GM19452 (cell line): ENCODE measurements at regions not wholly inside any gene's neighbourhood (a gene's known extent, or its start where the extent isn't known, plus 50 kb on each side); places are given as distances from the start of the nearest gene placed in this dataset.
"Not testable (repeated sequence)": the region's sequence is repeated elsewhere in the genome, so short reads cannot be mapped to it uniquely, and the experiment has no call there.

Experiments
- ATAC-seq: cut with Tn5 transposase; IDR thresholded peaks from one replicate; pipeline ENCODE4 v1.9.1; 2021; ENCODE audit not compliant: unreplicated experiment

DNA sequence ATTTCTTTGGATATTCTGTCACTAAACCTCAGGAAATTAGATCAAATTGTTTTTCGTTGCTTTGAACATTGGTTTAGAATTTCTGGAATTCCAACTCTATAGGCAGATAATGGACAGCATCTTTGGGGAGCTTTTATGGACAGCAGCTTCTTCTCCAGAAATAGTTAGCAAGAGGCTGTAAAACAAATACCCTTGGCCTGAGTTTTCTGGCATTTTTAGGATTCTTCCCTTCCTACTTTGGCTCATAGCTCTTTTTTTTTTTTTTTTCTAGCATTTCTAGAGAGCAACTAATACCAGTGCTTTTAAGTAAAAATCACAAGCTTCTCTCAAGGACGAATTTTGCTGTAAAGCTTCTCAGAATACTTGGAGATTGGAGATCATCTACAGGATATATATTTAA, 169.8 kb upstream of the SPRY2 start:
- ATAC-seq, result no peak

- ATAC-seq, result no peak
Measured at GRCh38 chr13:80509264-80509663, 168.3 kb upstream of the SPRY2 start.

DNA sequence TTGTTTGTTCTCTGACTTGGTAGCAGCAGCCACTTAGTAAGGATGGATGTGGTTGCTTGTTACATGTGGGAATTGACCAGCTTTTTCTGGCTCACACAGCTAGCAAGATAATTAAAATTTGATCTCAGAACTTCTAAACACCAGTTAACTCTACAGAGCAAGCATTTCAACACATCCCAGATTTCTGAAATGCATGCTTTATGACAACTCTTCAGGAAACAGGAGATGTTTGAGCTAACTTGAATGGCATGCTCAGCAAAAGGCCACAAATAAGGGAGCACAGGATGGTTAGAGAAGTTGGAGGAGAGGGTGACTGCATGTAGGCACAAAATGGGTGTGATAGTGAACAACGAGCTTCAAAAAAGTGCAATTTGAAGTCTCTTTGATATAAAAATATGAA, 167.1 kb upstream of the SPRY2 start:
- no peak for ATAC-seq

GRCh38 chr13:80504453-80504852, 163.5 kb upstream of the SPRY2 start:
- no peak for ATAC-seq

- ATAC-seq, result no peak
Measured at GRCh38 chr13:80502359-80502758, 161.4 kb upstream of the SPRY2 start.

DNA sequence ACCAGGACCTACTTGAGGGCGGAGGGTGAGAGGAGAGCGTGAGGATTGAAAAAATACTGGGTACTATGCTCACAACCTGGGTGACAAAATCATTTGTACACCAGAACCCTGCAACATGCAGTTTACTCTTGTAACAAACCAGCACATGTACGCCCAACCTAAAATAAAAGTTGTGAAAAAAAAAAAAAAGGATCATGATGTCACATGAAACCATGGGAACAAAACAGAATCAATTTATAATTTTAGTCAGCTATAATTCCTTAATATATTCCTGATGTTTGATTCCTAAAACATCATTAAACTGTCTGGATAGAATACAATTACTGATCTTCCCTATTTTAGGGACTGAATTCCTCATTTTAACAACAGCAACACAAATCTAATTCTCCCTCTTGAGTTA, 160.6 kb upstream of the SPRY2 start:
- ATAC-seq, result no peak

DNA sequence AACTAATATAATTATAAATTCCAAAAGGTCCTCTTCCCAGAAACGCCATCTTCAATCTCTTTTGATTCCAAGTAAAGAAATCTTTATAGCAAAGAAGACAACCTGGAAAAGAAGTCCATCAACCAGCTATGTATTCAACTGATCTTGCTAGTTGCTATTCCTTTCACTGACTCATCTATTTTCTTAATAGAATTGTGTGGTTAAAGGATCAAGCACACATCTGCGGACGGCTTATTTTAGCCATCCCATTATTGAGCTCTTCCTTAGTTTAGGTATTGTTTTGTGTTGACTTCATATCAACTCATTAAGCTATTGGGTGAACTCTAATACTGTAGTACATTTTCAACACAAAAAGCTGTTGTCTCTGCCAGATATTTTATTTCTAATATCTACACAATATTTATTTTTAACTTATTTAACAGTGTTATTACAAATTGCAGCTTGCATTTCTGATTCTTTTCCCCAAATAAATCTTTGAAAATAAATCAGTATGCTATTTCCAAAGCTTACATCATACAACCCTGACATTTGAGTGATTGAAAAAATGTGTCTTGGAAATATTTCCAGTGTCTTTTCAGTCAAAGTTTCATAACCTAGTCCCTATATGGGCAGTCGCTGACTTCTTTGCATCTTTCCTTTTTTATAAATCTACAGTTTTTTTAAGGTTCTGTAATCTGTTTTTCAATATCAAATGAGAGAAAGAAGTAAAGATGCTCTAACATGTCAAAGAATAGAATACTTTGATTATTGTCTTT, 158.8 kb upstream of the SPRY2 start:
- no peak for ATAC-seq

DNA sequence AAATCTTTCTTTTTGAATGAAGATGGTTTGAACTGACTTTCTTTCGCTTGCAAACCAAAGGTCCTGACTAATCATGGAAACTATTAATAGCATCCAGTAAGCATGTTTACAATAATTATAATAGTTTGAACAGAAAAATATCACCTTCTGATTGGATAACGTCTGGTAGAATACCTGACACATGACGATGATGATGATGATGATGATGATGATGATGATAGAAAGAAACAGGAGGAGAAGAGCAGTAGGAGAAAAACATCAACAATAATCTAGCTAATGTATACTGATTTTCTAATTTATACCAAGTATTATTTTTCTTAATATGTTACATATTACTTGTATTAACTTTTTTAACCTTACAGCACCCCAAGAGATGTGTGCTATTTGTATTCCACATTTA, 157.5 kb upstream of the SPRY2 start:
- ATAC-seq, result no peak

DNA sequence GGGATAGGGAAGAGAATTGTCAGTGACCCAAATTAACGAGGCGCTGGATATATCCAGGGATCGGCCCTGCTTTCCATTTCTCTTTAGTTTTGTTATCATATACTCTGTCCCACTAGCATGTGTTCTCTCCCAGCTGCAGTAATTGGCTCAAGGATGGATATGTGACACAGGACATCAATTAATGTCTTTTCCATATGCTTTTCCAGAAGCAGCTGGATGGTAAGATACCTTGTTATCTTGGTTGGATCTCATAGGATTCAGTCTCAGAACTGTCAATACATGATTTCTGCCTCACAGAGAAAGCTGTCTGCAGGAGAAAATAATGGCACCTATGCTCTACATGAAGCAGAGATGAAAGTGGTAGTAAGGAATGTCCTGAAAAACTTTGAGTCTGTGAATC, 157.1 kb upstream of the SPRY2 start:
- ATAC-seq, result no peak

DNA sequence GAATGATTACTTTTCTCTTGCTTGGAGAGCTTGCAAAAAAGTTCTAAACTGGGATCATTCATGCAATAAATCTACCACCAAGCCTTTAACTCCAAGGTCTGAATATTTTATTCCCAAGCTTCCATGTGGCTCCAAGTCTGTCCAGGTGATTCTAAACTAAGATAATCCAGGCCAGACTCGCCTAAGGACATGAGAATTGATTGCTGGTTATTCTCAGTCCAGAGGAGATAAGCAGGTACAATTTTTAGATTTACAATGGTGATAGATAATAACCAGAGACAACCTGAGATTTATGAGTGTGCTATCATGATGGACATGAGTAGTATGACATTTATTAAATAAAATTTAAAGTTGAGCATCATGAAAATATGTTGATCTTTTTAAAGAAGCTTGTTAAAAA, 156.5 kb upstream of the SPRY2 start:
- ATAC-seq, result no peak

- no peak for ATAC-seq
Measured at GRCh38 chr13:80496721-80497397, 155.9 kb upstream of the SPRY2 start.

DNA sequence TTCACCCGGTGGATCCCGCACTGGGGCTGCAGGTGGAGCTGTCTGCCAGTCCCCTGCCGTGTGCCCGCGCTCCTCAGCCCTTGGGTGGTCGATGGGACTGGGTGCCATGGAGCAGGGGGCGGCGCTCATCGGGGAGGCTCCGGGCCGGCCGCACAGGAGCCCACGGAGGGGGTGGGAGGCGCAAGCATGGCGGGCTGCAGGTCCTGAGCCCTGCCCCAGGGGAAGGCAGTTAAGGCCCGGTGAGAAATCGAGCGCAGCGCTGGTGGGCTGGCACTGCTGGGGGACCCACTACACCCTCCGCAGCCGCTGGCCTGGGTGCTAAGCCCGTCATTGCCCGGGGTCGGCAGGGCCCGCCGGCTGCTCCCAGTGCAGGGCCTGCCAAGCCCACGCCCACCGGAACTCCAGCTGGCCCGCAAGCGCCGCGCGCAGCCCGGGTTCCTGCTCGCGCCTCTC, 149.6 kb upstream of the SPRY2 start:
- not testable (repeated sequence) for ATAC-seq

- ATAC-seq, result no peak
Measured at GRCh38 chr13:80486402-80486801, 145.5 kb upstream of the SPRY2 start.

- no peak for ATAC-seq
Measured at GRCh38 chr13:80483157-80483556, 142.2 kb upstream of the SPRY2 start.

DNA sequence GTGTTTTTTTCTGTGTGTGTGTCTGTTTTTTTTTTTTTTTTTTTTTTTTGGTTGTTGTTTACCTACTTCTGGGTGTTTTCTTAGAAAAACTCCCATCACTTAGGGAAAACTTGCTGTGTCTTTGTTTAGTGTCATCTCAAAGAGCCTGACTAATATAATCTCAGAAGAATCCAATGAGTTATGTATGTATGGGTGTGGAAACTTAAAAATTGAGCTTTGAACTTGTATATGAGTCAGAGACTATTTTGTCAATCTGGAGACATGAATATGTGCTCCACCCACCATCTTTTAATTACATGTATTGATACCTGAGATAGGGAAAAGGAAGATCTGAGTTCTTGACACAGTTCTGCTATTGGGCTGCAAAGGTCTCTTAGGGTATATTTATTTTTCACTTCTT, 140.7 kb upstream of the SPRY2 start:
- ATAC-seq, result no peak

DNA sequence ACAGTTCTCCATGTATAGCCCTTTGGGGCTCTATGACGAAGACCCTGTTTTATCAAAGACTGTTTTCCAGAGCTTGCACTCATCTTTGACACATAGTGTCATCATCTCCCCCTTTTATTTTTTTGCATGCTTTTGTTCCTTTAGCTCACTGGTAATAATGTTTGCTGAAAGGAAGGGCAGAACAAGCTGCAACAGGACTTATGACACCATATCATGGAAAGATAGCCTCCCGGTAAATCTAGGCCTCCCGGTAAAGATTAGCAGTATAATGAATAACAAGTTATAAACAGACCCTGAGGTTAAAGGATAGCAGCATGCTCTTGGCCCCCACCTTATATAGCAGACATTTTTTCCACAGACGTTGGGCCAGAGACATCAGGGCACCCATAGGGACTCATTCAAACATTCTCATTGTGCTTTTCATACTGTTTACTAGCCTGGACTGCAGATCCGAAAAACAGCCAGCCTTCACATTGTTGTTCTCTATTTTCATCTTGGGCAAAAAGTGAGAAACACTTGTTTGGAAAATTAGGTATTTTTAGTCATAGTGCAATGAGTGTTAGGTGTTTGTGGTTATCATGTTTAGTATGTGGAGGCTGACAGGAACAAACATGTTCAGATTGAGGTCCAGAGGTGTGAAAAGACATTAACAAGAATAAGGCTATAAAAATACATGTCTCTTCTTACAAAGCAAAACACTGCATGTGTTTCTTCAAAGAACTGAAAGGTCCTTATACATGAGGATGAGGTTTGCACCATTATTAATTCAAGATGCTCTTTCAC, 136.9 kb upstream of the SPRY2 start:
- ATAC-seq, result peak; percentile 83

DNA sequence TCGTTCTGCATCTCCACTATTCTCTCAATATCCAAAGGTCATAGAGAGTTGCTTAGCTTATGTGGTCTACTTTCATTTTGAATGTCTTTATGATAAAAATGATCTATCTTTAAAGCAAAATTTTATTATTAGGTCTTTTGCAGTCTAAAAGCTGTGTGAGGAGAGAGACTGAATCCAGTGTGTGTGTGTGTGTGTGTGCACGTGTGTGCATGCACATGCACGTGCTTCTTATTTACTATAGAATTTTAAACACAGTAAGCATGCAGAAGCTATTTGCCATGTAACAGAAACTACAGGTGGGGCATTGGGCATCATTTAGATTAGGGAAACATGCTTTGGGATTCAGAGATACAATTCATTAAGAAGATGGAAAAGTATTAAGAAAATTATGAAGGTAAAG, 136.0 kb upstream of the SPRY2 start:
- no peak for ATAC-seq

GRCh38 chr13:80475718-80476117, 134.8 kb upstream of the SPRY2 start:
- no peak for ATAC-seq

DNA sequence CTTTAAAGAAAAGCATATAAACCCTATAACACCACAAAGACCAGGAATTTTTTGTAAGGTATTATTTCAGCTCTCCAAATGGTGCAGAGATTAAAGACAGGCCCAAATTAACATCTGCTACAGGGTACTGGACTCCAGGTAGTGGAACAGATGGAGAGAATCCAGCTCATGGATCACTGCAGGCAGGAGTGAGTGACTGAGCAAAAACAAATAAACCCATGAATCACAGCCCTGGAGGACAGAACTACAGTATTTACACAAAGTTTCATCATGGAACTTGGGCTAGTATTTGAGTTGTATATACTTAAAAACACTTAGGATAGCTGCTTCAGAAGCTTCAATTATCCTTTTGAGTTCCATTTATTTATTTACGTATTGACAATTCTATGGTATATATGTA, 132.8 kb upstream of the SPRY2 start:
- no peak for ATAC-seq

GRCh38 chr13:80469853-80470381, 129.0 kb upstream of the SPRY2 start:
- ATAC-seq, result no peak

- no peak for ATAC-seq
Measured at GRCh38 chr13:80469105-80469852, 128.4 kb upstream of the SPRY2 start.
